ENCODE measurements at regions not wholly inside any gene's neighbourhood (a gene's known extent, or its start where the extent isn't known, plus 50 kb on each side); places are given as distances from the start of the nearest gene placed in this dataset.
A peak's percentile ranks its signal among the peaks of the same experiment; 100 is the strongest.

- DNase-seq, result no peak
Observed at GRCh38 chr15:98485451-98485850, 162.9 kb upstream of the IGF1R start.

GRCh38 chr15:98493966-98494511, 154.3 kb upstream of the IGF1R start:
- no peak for DNase-seq

- no peak for DNase-seq
Observed at GRCh38 chr15:98501192-98501591, 147.1 kb upstream of the IGF1R start.

- DNase-seq, result no peak
Observed at GRCh38 chr15:98501632-98502031, 146.7 kb upstream of the IGF1R start.

GRCh38 chr15:98503970-98504369, 144.4 kb upstream of the IGF1R start:
- DNase-seq, result no peak

- DNase-seq, result no peak
Observed at GRCh38 chr15:98504998-98505397, 143.3 kb upstream of the IGF1R start.

- no peak for DNase-seq
Observed at GRCh38 chr15:98505611-98506031, 142.7 kb upstream of the IGF1R start.

GRCh38 chr15:98506172-98506571, 142.2 kb upstream of the IGF1R start:
- DNase-seq, result no peak

- DNase-seq, result no peak
Observed at GRCh38 chr15:98506711-98507110, 141.6 kb upstream of the IGF1R start.

GRCh38 chr15:98513428-98513986, 134.8 kb upstream of the IGF1R start:
- no peak for DNase-seq

- DNase-seq, result no peak
Observed at GRCh38 chr15:98514034-98514622, 134.2 kb upstream of the IGF1R start.

- DNase-seq, result peak; percentile 38
Observed at GRCh38 chr15:98518823-98519561, 129.3 kb upstream of the IGF1R start.

GRCh38 chr15:98519767-98520550, 128.4 kb upstream of the IGF1R start:
- DNase-seq, result no peak

- no peak for DNase-seq
Observed at GRCh38 chr15:98522127-98522526, 126.2 kb upstream of the IGF1R start.

- DNase-seq, result no peak
Observed at GRCh38 chr15:98523912-98524662, 124.3 kb upstream of the IGF1R start.

- DNase-seq, result no peak
Observed at GRCh38 chr15:98524838-98525660, 123.3 kb upstream of the IGF1R start.

- DNase-seq, result no peak
Observed at GRCh38 chr15:98525661-98526001, 122.7 kb upstream of the IGF1R start.

GRCh38 chr15:98526094-98526493, 122.2 kb upstream of the IGF1R start:
- no peak for DNase-seq

GRCh38 chr15:98528046-98528725, 120.2 kb upstream of the IGF1R start:
- DNase-seq, result no peak

GRCh38 chr15:98529205-98530145, 118.9 kb upstream of the IGF1R start:
- DNase-seq, result no peak
